NCI-H1048 (cell line): ENCODE measurements at regions not wholly inside any gene's neighbourhood (a gene's known extent, or its start where the extent isn't known, plus 50 kb on each side); places are given as distances from the start of the nearest gene placed in this dataset.
"Not testable (repeated sequence)": the region's sequence is repeated elsewhere in the genome, so short reads cannot be mapped to it uniquely, and the experiment has no call there.

Source experiments
- DNase-seq: peaks from one replicate; lab custom pipeline; 2025; lab: John Stamatoyannopoulos, UW

- DNase-seq: no peak
Observed at GRCh38 chr18:29383311-29384273, 1206.7 kb upstream of the CDH2 start.

- no peak for DNase-seq
Observed at GRCh38 chr18:29378651-29379136, 1201.8 kb upstream of the CDH2 start.

GRCh38 chr18:29377346-29377745 lies 1200.4 kb upstream of the CDH2 start:
- no peak for DNase-seq

GRCh38 chr18:29373000-29373399 lies 1196.1 kb upstream of the CDH2 start:
- DNase-seq: no peak

GRCh38 chr18:29361843-29362242 lies 1184.9 kb upstream of the CDH2 start:
- DNase-seq: no peak

GRCh38 chr18:29360659-29361058 lies 1183.7 kb upstream of the CDH2 start:
- not testable (repeated sequence) for DNase-seq

GRCh38 chr18:29359222-29359621 lies 1182.3 kb upstream of the CDH2 start:
- DNase-seq: not testable (repeated sequence)

GRCh38 chr18:29351171-29351570 lies 1174.2 kb upstream of the CDH2 start:
- no peak for DNase-seq

- DNase-seq: no peak
Observed at GRCh38 chr18:29328932-29329331, 1152.0 kb upstream of the CDH2 start.

GRCh38 chr18:29326214-29326613 lies 1149.3 kb upstream of the CDH2 start:
- DNase-seq: no peak

- no peak for DNase-seq
Observed at GRCh38 chr18:29321561-29321960, 1144.6 kb upstream of the CDH2 start.

- DNase-seq: no peak
Observed at GRCh38 chr18:29313312-29313711, 1136.4 kb upstream of the CDH2 start.

- no peak for DNase-seq
Observed at GRCh38 chr18:29311580-29311979, 1134.7 kb upstream of the CDH2 start.

- no peak for DNase-seq
Observed at GRCh38 chr18:29309366-29309765, 1132.4 kb upstream of the CDH2 start.

GRCh38 chr18:29307982-29308381 lies 1131.1 kb upstream of the CDH2 start:
- no peak for DNase-seq

- DNase-seq: no peak
Observed at GRCh38 chr18:29307231-29307630, 1130.3 kb upstream of the CDH2 start.

GRCh38 chr18:29305516-29305915 lies 1128.6 kb upstream of the CDH2 start:
- no peak for DNase-seq

- DNase-seq: no peak
Observed at GRCh38 chr18:29301048-29301447, 1124.1 kb upstream of the CDH2 start.

GRCh38 chr18:29285471-29285870 lies 1108.5 kb upstream of the CDH2 start:
- DNase-seq: no peak

- no peak for DNase-seq
Observed at GRCh38 chr18:29271501-29271900, 1094.6 kb upstream of the CDH2 start.

GRCh38 chr18:29259838-29260237 lies 1082.9 kb upstream of the CDH2 start:
- no peak for DNase-seq

- DNase-seq: no peak
Observed at GRCh38 chr18:29254123-29254522, 1077.2 kb upstream of the CDH2 start.

- no peak for DNase-seq
Observed at GRCh38 chr18:29251681-29252080, 1074.8 kb upstream of the CDH2 start.

- DNase-seq: no peak
Observed at GRCh38 chr18:29250843-29251242, 1073.9 kb upstream of the CDH2 start.
